ENCODE measurements at regions not wholly inside any gene's neighbourhood (a gene's known extent, or its start where the extent isn't known, plus 50 kb on each side); places are given as distances from the start of the nearest gene placed in this dataset.

- H3K4me3 ChIP-seq (replicated peaks; ENCODE audit: low read depth, low read length) = no peak overlapping the region
- no peak for DNase-seq (ENCODE audit: extremely low read depth, insufficient read length)
- TF ChIP-seq, protein P1, sequence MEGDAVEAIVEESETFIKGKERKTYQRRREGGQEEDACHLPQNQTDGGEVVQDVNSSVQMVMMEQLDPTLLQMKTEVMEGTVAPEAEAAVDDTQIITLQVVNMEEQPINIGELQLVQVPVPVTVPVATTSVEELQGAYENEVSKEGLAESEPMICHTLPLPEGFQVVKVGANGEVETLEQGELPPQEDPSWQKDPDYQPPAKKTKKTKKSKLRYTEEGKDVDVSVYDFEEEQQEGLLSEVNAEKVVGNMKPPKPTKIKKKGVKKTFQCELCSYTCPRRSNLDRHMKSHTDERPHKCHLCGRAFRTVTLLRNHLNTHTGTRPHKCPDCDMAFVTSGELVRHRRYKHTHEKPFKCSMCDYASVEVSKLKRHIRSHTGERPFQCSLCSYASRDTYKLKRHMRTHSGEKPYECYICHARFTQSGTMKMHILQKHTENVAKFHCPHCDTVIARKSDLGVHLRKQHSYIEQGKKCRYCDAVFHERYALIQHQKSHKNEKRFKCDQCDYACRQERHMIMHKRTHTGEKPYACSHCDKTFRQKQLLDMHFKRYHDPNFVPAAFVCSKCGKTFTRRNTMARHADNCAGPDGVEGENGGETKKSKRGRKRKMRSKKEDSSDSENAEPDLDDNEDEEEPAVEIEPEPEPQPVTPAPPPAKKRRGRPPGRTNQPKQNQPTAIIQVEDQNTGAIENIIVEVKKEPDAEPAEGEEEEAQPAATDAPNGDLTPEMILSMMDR (IDR thresholded peaks at IDR 0.05; ENCODE audit: insufficient read depth, low read length, poor library complexity, severe bottlenecking) = no peak
- H3K27me3 ChIP-seq (replicated peaks; ENCODE audit: control insufficient read depth, insufficient read depth, low read length) = no peaks in the 10 kb centered on the region
- H3K36me3 ChIP-seq (ENCODE audit: control insufficient read depth, insufficient read depth, low read length) = no peaks in the 10 kb centered on the region
Observed at GRCh38 chr13:51518827-51519226, 65.4 kb upstream of the WDFY2 start.

- H3K4me3 ChIP-seq (replicated peaks; ENCODE audit: low read depth, low read length) = no peak overlapping the region
- no peaks in the 10 kb centered on the region for H3K36me3 ChIP-seq (ENCODE audit: control insufficient read depth, insufficient read depth, low read length)
- no peaks in the 10 kb centered on the region for H3K27me3 ChIP-seq (replicated peaks; ENCODE audit: control insufficient read depth, insufficient read depth, low read length)
- no peak for DNase-seq (ENCODE audit: extremely low read depth, insufficient read length)
- TF ChIP-seq, protein P1 (IDR thresholded peaks at IDR 0.05; ENCODE audit: insufficient read depth, low read length, poor library complexity, severe bottlenecking) = no peak
Observed at GRCh38 chr13:51519771-51520216, 64.5 kb upstream of the WDFY2 start.

GRCh38 chr13:51520524-51520923 is 63.7 kb upstream of the WDFY2 start:
- H3K27me3 ChIP-seq (replicated peaks; ENCODE audit: control insufficient read depth, insufficient read depth, low read length) = no peaks in the 10 kb centered on the region
- H3K36me3 ChIP-seq (ENCODE audit: control insufficient read depth, insufficient read depth, low read length) = no peaks in the 10 kb centered on the region
- DNase-seq (ENCODE audit: extremely low read depth, insufficient read length) = no peak
- no peak overlapping the region for H3K4me3 ChIP-seq (replicated peaks; ENCODE audit: low read depth, low read length)
- TF ChIP-seq, protein P1 (IDR thresholded peaks at IDR 0.05; ENCODE audit: insufficient read depth, low read length, poor library complexity, severe bottlenecking) = no peak

- no peak for DNase-seq (ENCODE audit: extremely low read depth, insufficient read length)
- Histone ChIP-seq H3K27me3 (replicated peaks; ENCODE audit: control insufficient read depth, insufficient read depth, low read length) (no peaks in the 10 kb centered on the region), H3K36me3 (ENCODE audit: control insufficient read depth, insufficient read depth, low read length) (no peaks in the 10 kb centered on the region), H3K4me3 (replicated peaks; ENCODE audit: low read depth, low read length) (no peak overlapping the region)
- TF ChIP-seq, protein P1 (IDR thresholded peaks at IDR 0.05; ENCODE audit: insufficient read depth, low read length, poor library complexity, severe bottlenecking) = no peak
Observed at GRCh38 chr13:51523082-51523518, 61.2 kb upstream of the WDFY2 start.

- Histone ChIP-seq H3K36me3 (ENCODE audit: control insufficient read depth, insufficient read depth, low read length) (no peaks in the 10 kb centered on the region), H3K27me3 (replicated peaks; ENCODE audit: control insufficient read depth, insufficient read depth, low read length) (no peaks in the 10 kb centered on the region), H3K4me3 (replicated peaks; ENCODE audit: low read depth, low read length) (no peak overlapping the region)
- DNase-seq (ENCODE audit: extremely low read depth, insufficient read length) = no peak
- TF ChIP-seq, protein P1 (IDR thresholded peaks at IDR 0.05; ENCODE audit: insufficient read depth, low read length, poor library complexity, severe bottlenecking) = no peak
Observed at GRCh38 chr13:51524312-51524711, 60.0 kb upstream of the WDFY2 start.
